ENCODE measurements at regions not wholly inside any gene's neighbourhood (a gene's known extent, or its start where the extent isn't known, plus 50 kb on each side); places are given as distances from the start of the nearest gene placed in this dataset.

GRCh38 chr14:84409435-84409834 is 1120.5 kb upstream of the FLRT2 start:
- Mint-ChIP-seq H3K9me3 (peaks cover 31% of the 10 kb centered on the region), H3K4me1 (ENCODE audit: low read depth) (no peaks in the 10 kb centered on the region), H3K4me3 (no peak overlapping the region), H3K27me3 (ENCODE audit: low read depth) (no peaks in the 10 kb centered on the region), H3K36me3 (ENCODE audit: insufficient read depth) (no peaks in the 10 kb centered on the region)
- DNase-seq (no peak), ATAC-seq (no peak)

DNA sequence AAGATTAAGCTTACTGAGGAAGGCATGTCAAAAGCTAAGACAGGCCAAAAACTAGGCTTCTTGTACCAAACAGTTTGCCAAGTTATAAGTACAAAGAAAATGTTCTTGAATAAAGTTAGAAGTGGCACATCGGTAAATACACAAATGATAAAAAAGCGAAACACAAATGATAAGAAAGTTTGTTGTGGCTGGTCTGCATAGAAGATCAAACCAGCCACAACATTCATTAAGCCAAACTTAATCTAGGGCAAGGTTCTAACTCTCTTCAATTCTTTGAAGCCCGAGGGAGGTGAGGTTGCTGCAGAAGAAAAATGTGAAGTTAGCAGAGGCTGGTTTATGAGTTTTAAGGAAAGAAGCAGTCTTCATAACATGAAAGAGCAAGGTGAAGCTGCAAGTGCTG is 1119.6 kb upstream of the FLRT2 start:
- Mint-ChIP-seq H3K36me3 (ENCODE audit: insufficient read depth) (no peaks in the 10 kb centered on the region), H3K4me3 (no peak overlapping the region), H3K27me3 (ENCODE audit: low read depth) (no peaks in the 10 kb centered on the region), H3K4me1 (ENCODE audit: low read depth) (no peaks in the 10 kb centered on the region), H3K9me3 (peaks cover 31% of the 10 kb centered on the region)
- DNase-seq (no peak), ATAC-seq (no peak)

DNA sequence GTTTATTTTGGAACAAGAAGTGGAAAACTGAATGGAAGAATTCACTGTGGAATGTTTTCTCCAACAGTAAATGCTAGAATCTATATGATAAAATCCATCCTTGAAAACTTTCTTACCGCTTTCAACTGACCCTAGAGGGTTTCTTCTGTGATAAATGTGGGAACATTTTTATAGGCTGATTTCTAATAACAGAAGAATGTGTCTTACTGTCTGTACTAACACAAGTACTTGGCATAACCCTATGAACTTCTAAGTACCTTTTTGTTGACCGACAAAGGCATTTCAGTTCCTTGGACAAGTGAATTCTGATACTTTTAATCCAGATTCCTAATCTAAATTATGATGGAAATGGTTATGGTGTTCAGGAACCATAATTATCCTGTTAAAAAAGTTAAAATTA is 1109.7 kb upstream of the FLRT2 start:
- H3K4me1 Mint-ChIP-seq (ENCODE audit: low read depth) = no peaks in the 10 kb centered on the region
- peaks cover 18% of the 10 kb centered on the region for H3K9me3 Mint-ChIP-seq
- DNase-seq = no peak
- ATAC-seq = no peak
- H3K36me3 Mint-ChIP-seq (ENCODE audit: insufficient read depth) = no peaks in the 10 kb centered on the region
- H3K4me3 Mint-ChIP-seq = no peak overlapping the region
- H3K27me3 Mint-ChIP-seq (ENCODE audit: low read depth) = no peaks in the 10 kb centered on the region

DNA sequence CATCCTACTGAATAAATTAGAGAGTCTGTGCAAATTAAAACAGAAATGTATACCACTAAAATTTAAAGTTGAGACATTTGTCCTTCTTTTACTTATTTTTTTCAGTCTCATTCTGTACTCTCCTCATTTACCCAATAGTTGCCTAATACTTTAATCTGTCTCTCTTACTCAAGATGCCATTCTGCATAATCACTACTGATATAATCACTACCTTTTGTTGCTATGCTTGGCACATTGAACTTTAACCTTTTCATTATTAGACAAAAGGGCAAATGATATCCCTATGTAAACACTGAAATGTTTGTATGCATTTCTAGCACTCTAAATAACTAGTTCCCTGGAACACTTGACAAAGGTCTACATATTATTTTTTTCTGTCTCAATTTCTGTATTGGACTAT is 1108.3 kb upstream of the FLRT2 start:
- ATAC-seq (no peak), DNase-seq (no peak)
- Mint-ChIP-seq H3K4me3 (no peak overlapping the region), H3K4me1 (ENCODE audit: low read depth) (no peaks in the 10 kb centered on the region), H3K36me3 (ENCODE audit: insufficient read depth) (no peaks in the 10 kb centered on the region), H3K9me3 (peaks cover 8% of the 10 kb centered on the region), H3K27me3 (ENCODE audit: low read depth) (no peaks in the 10 kb centered on the region)

DNA sequence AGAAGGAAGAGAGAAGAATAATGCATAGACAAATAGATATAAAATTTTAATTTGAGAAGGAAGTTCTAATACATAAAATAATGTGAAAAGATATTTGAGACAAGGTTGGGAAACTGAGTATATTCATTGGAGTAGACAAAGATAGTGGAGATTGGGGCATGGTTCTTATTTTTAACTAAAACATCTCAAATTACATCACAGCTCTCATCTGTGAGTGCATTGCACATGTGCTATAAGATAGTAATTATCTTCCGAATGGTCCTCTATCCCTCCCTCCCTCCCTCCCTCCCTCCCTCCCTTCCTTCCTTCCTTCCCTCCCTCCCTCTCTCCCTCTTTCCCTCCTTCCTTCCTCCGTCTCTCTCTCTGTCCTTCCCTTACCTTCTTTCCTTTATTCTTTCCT is 1104.0 kb upstream of the FLRT2 start:
- no peak overlapping the region for H3K4me3 Mint-ChIP-seq
- H3K9me3 Mint-ChIP-seq = peaks cover 10% of the 10 kb centered on the region
- no peaks in the 10 kb centered on the region for H3K4me1 Mint-ChIP-seq (ENCODE audit: low read depth)
- H3K36me3 Mint-ChIP-seq (ENCODE audit: insufficient read depth) = no peaks in the 10 kb centered on the region
- no peak for ATAC-seq
- DNase-seq = no peak
- no peaks in the 10 kb centered on the region for H3K27me3 Mint-ChIP-seq (ENCODE audit: low read depth)

GRCh38 chr14:84432676-84433075 is 1097.3 kb upstream of the FLRT2 start:
- Mint-ChIP-seq H3K4me3 (no peak overlapping the region), H3K9me3 (peaks cover 15% of the 10 kb centered on the region), H3K27me3 (ENCODE audit: low read depth) (no peaks in the 10 kb centered on the region), H3K36me3 (ENCODE audit: insufficient read depth) (no peaks in the 10 kb centered on the region), H3K4me1 (ENCODE audit: low read depth) (no peaks in the 10 kb centered on the region)
- DNase-seq = no peak
- ATAC-seq = no peak

DNA sequence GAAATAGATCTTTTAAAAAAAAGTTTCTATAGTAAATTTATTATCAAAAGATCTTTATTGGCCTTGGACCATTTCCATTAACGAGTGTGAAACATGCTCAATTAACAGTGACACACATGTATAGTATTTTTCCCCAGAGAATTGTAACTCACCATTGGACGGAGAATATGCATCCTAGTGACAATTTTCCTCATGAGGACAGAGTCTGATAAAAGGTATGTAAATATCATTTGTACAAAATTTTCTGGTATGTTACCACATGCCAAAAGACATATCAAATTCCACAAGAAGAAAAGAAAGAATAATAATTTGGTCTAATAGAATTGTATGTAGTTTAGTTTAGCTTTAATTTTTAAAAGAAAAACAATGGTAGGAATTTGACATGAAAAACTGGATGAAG is 1096.0 kb upstream of the FLRT2 start:
- Mint-ChIP-seq H3K9me3 (peaks cover 15% of the 10 kb centered on the region), H3K4me1 (ENCODE audit: low read depth) (no peaks in the 10 kb centered on the region), H3K27me3 (ENCODE audit: low read depth) (no peaks in the 10 kb centered on the region), H3K4me3 (no peak overlapping the region), H3K36me3 (ENCODE audit: insufficient read depth) (no peaks in the 10 kb centered on the region)
- no peak for DNase-seq
- ATAC-seq = no peak

DNA sequence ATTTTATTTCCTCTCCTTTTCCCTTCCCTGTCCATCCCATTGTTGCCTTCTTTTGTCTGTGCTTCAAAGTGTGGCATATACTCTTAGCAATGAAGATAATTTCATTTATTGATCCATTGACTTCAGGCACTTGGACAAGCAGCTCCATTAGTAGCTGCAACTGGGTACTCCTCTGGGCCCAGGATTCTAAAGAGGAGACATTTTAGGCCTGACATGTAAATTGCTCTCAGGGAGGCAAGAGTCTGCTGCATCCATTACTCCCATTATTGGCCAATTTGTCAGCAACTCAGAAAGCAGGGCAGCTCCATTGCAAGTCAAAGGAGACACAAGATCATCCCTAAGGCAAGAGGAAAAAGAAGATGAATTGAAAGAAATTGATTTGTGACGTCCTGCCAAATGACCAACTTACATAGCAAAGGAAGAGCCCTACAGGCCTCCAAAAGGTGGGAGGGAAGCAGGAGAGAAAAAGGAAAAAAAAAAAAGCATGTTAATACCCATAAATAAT is 1094.1 kb upstream of the FLRT2 start:
- DNase-seq (no peak), ATAC-seq (no peak)
- peaks cover 12% of the 10 kb centered on the region for H3K9me3 Mint-ChIP-seq
- no peaks in the 10 kb centered on the region for H3K27me3 Mint-ChIP-seq (ENCODE audit: low read depth)
- no peak overlapping the region for H3K4me3 Mint-ChIP-seq
- H3K4me1 Mint-ChIP-seq (ENCODE audit: low read depth) = no peaks in the 10 kb centered on the region
- no peaks in the 10 kb centered on the region for H3K36me3 Mint-ChIP-seq (ENCODE audit: insufficient read depth)

- H3K4me3 Mint-ChIP-seq = no peak overlapping the region
- ATAC-seq = no peak
- no peaks in the 10 kb centered on the region for H3K36me3 Mint-ChIP-seq (ENCODE audit: insufficient read depth)
Observed at GRCh38 chr14:84436528-84436927, 1093.4 kb upstream of the FLRT2 start.

GRCh38 chr14:84442521-84442920 is 1087.4 kb upstream of the FLRT2 start:
- DNase-seq (no peak), ATAC-seq (no peak)
- Mint-ChIP-seq H3K4me3 (no peak overlapping the region), H3K27me3 (ENCODE audit: low read depth) (no peaks in the 10 kb centered on the region), H3K9me3 (peaks cover 3% of the 10 kb centered on the region), H3K4me1 (ENCODE audit: low read depth) (no peaks in the 10 kb centered on the region), H3K36me3 (ENCODE audit: insufficient read depth) (no peaks in the 10 kb centered on the region)

More at GRCh38 chr14:84436528-84436927, 1093.4 kb upstream of the FLRT2 start:
- H3K27me3 Mint-ChIP-seq (ENCODE audit: low read depth) = no peaks in the 10 kb centered on the region
- DNase-seq = no peak
- no peaks in the 10 kb centered on the region for H3K4me1 Mint-ChIP-seq (ENCODE audit: low read depth)
- peaks cover 10% of the 10 kb centered on the region for H3K9me3 Mint-ChIP-seq

- Mint-ChIP-seq H3K9me3 (no peaks in the 10 kb centered on the region), H3K27me3 (ENCODE audit: low read depth) (no peaks in the 10 kb centered on the region), H3K4me1 (ENCODE audit: low read depth) (no peaks in the 10 kb centered on the region), H3K4me3 (no peak overlapping the region), H3K36me3 (ENCODE audit: insufficient read depth) (no peaks in the 10 kb centered on the region)
- DNase-seq (no peak), ATAC-seq (no peak)
Observed at GRCh38 chr14:84445486-84445885, 1084.5 kb upstream of the FLRT2 start.

- Mint-ChIP-seq H3K9me3 (no peaks in the 10 kb centered on the region), H3K27me3 (ENCODE audit: low read depth) (no peaks in the 10 kb centered on the region), H3K36me3 (ENCODE audit: insufficient read depth) (no peaks in the 10 kb centered on the region), H3K4me1 (ENCODE audit: low read depth) (no peaks in the 10 kb centered on the region), H3K4me3 (no peak overlapping the region)
- no peak for ATAC-seq
- no peak for DNase-seq
Observed at GRCh38 chr14:84446250-84446649, 1083.7 kb upstream of the FLRT2 start.

DNA sequence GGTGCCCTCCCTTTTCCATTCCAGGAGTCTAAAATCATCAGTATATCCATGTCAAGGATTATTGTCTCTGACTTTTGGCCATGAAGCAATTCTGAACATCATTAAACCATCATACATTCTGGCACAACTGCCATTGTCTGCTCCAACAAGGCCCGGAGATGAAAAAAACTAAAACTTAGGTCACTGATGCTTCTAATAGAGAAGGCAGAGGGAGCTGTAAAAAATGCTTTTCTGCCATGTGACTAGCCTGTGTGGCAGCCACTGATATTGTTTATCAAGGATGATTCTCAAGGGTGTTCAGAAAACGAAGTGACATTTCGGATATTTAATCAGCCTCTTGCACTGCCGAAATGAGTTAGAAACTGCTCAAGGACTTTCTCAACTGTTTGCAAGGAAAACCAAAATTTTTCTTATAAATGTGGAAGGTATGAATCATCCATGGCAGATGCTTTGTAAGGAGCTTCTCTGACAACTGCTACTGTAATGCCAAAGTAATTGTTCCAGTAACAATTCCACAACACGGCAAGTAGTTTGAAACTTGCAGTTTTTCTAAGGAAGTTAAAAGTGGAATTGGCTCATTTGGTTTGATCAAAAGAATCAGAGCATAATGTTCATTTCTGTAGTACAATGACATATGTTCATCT is 1076.5 kb upstream of the FLRT2 start:
- no peaks in the 10 kb centered on the region for H3K4me1 Mint-ChIP-seq (ENCODE audit: low read depth)
- ATAC-seq (no peak), DNase-seq (no peak)
- H3K9me3 Mint-ChIP-seq = peaks cover 11% of the 10 kb centered on the region
- H3K4me3 Mint-ChIP-seq = no peak overlapping the region
- H3K27me3 Mint-ChIP-seq (ENCODE audit: low read depth) = no peaks in the 10 kb centered on the region
- H3K36me3 Mint-ChIP-seq (ENCODE audit: insufficient read depth) = no peaks in the 10 kb centered on the region

DNA sequence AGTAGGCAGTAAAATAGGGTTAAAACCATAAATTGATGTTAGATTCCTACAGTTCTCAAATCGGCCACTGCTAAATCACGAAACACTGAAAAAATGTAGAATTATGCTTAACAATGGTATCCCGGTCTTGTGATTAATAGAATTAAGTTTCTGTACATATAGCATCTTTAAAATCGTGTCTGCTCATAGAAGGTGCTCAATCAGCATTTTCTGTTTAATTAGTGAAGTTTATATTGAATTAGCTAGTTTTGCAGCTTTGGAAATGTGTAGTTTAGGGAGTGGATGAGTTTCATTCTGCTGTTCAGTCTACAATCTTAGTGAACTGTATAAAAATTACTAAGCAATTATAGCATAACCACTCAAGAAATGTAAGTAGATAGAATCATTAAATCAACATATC is 1075.8 kb upstream of the FLRT2 start:
- Mint-ChIP-seq H3K27me3 (ENCODE audit: low read depth) (no peaks in the 10 kb centered on the region), H3K36me3 (ENCODE audit: insufficient read depth) (no peaks in the 10 kb centered on the region), H3K4me1 (ENCODE audit: low read depth) (no peaks in the 10 kb centered on the region), H3K9me3 (peaks cover 11% of the 10 kb centered on the region), H3K4me3 (no peak overlapping the region)
- ATAC-seq (no peak), DNase-seq (no peak)

DNA sequence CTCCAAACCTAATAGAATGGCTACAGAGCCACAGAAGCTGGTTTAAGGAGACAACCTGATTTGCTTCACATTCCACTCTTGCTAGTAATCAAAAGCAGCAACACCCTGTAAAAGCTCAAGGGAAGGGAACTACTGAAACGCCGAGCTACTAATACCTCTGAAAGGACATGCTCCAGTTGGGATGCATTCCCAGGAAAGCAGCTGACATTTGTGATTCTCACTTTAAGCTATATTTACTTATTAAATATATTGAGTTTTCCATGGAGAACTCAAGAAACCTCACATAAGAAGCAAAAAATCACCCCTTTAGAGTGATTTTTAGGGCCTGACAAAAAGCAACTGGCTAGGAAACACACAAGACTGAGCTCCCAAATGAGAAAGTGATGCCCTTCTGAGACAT is 1073.0 kb upstream of the FLRT2 start:
- no peaks in the 10 kb centered on the region for H3K27me3 Mint-ChIP-seq (ENCODE audit: low read depth)
- H3K4me1 Mint-ChIP-seq (ENCODE audit: low read depth) = no peaks in the 10 kb centered on the region
- peaks cover 15% of the 10 kb centered on the region for H3K9me3 Mint-ChIP-seq
- H3K4me3 Mint-ChIP-seq = no peak overlapping the region
- ATAC-seq (no peak), DNase-seq (no peak)
- H3K36me3 Mint-ChIP-seq (ENCODE audit: insufficient read depth) = no peaks in the 10 kb centered on the region

- ATAC-seq (no peak), DNase-seq (no peak)
- no peaks in the 10 kb centered on the region for H3K4me1 Mint-ChIP-seq (ENCODE audit: low read depth)
- H3K27me3 Mint-ChIP-seq (ENCODE audit: low read depth) = no peaks in the 10 kb centered on the region
- H3K4me3 Mint-ChIP-seq = no peak overlapping the region
- peaks cover 8% of the 10 kb centered on the region for H3K9me3 Mint-ChIP-seq
- H3K36me3 Mint-ChIP-seq (ENCODE audit: insufficient read depth) = no peaks in the 10 kb centered on the region
Observed at GRCh38 chr14:84458881-84459280, 1071.1 kb upstream of the FLRT2 start.
